ENCODE measurements at regions not wholly inside any gene's neighbourhood (a gene's known extent, or its start where the extent isn't known, plus 50 kb on each side); places are given as distances from the start of the nearest gene placed in this dataset.

- TF ChIP-seq TAF1 (IDR thresholded peaks at IDR 0.05; ENCODE audit: borderline replicate concordance, insufficient read depth, low read length) (no peak), SIN3A (IDR thresholded peaks at IDR 0.05; ENCODE audit: borderline replicate concordance, insufficient read depth, low read length) (peak; percentile 49; the same call in 1 of the 2 replicates)
Measured at GRCh38 chr6:14876778-14877613, 368.9 kb upstream of the JARID2 start.

- TF ChIP-seq POLR2AphosphoS5 (IDR thresholded peaks at IDR 0.05; ENCODE audit: low read depth, low read length) (no peak), TAF1 (IDR thresholded peaks at IDR 0.05; ENCODE audit: borderline replicate concordance, insufficient read depth, low read length) (no peak), SIN3A (IDR thresholded peaks at IDR 0.05; ENCODE audit: borderline replicate concordance, insufficient read depth, low read length) (no peak), FOXP2 (optimal IDR thresholded peaks at IDR 0.05; ENCODE audit: borderline replicate concordance, extremely low read depth, extremely low read length, insufficient read depth) (no peak), REST (IDR thresholded peaks at IDR 0.05; ENCODE audit: insufficient read depth in 1 of 2, low read depth in 2 of 2, low read length in 2 of 2) (no peak)
Measured at GRCh38 chr6:14877758-14878157, 368.1 kb upstream of the JARID2 start.

GRCh38 chr6:14880052-14880451 lies 365.8 kb upstream of the JARID2 start:
- TF ChIP-seq FOXP2 (optimal IDR thresholded peaks at IDR 0.05; ENCODE audit: borderline replicate concordance, extremely low read depth, extremely low read length, insufficient read depth) (no peak), REST (IDR thresholded peaks at IDR 0.05; ENCODE audit: insufficient read depth in 1 of 2, low read depth in 2 of 2, low read length in 2 of 2) (no peak), POLR2AphosphoS5 (IDR thresholded peaks at IDR 0.05; ENCODE audit: low read depth, low read length) (no peak), SIN3A (IDR thresholded peaks at IDR 0.05; ENCODE audit: borderline replicate concordance, insufficient read depth, low read length) (no peak), TAF1 (IDR thresholded peaks at IDR 0.05; ENCODE audit: borderline replicate concordance, insufficient read depth, low read length) (no peak)

- TF ChIP-seq TAF1 (IDR thresholded peaks at IDR 0.05; ENCODE audit: borderline replicate concordance, insufficient read depth, low read length) (no peak), REST (IDR thresholded peaks at IDR 0.05; ENCODE audit: insufficient read depth in 1 of 2, low read depth in 2 of 2, low read length in 2 of 2) (peak in 1 of 2 experiments; percentile 40; a peak in 1 of 4 replicates), FOXP2 (optimal IDR thresholded peaks at IDR 0.05; ENCODE audit: borderline replicate concordance, extremely low read depth, extremely low read length, insufficient read depth) (no peak), POLR2AphosphoS5 (IDR thresholded peaks at IDR 0.05; ENCODE audit: low read depth, low read length) (no peak)
Measured at GRCh38 chr6:14880677-14881076, 365.2 kb upstream of the JARID2 start.

- TF ChIP-seq REST (IDR thresholded peaks at IDR 0.05; ENCODE audit: insufficient read depth in 1 of 2, low read depth in 2 of 2, low read length in 2 of 2) (no peak; a peak in 1 of 4 replicates), TAF1 (IDR thresholded peaks at IDR 0.05; ENCODE audit: borderline replicate concordance, insufficient read depth, low read length) (no peak), POLR2AphosphoS5 (IDR thresholded peaks at IDR 0.05; ENCODE audit: low read depth, low read length) (no peak), SIN3A (IDR thresholded peaks at IDR 0.05; ENCODE audit: borderline replicate concordance, insufficient read depth, low read length) (no peak), FOXP2 (optimal IDR thresholded peaks at IDR 0.05; ENCODE audit: borderline replicate concordance, extremely low read depth, extremely low read length, insufficient read depth) (no peak)
Measured at GRCh38 chr6:14881398-14881797, 364.5 kb upstream of the JARID2 start.
